Hepatocyte (in vitro differentiated cells): ENCODE measurements at regions not wholly inside any gene's neighbourhood (a gene's known extent, or its start where the extent isn't known, plus 50 kb on each side); places are given as distances from the start of the nearest gene placed in this dataset.

Source experiments
- DNase-seq: peaks from one replicate; pipeline ENCODE4 v3.0.0-alpha.2; 2016; ENCODE audit warnings: low spot score
- H2AFZ ChIP-seq: fragments of 200-600 bp; sonication (generic); 2 replicates; pipeline ENCODE4 v1.6.0; 2016; ENCODE audit warnings: antibody characterized with exemption, mild to moderate bottlenecking
- H3K27ac ChIP-seq: fragments of 200-600 bp; sonication (generic); 2 replicates; pipeline ENCODE4 v1.5.1; 2016; ENCODE audit warnings: mild to moderate bottlenecking
- H3K27me3 ChIP-seq: fragments of 200-600 bp; sonication (generic); 2 replicates; pipeline ENCODE4 v1.6.1; 2016
- H3K36me3 ChIP-seq: fragments of 200-600 bp; sonication (generic); replicated peaks from 2 replicates; pipeline ENCODE4 v1.5.1; 2016; ENCODE audit warnings: low read depth; ENCODE audit not compliant: insufficient read depth
- H3K4me1 ChIP-seq: fragments of 200-600 bp; sonication (generic); 2 replicates; pipeline ENCODE4 v1.5.1; 2016; ENCODE audit warnings: mild to moderate bottlenecking, moderate library complexity; ENCODE audit not compliant: insufficient read depth
- H3K4me2 ChIP-seq: fragments of 200-600 bp; sonication (generic); 2 replicates; pipeline ENCODE4 v1.6.0; 2016
- H3K4me3 ChIP-seq: fragments of 200-600 bp; sonication (generic); 2 replicates; pipeline ENCODE4 v1.5.1; 2016; ENCODE audit warnings: mild to moderate bottlenecking
- H3K79me2 ChIP-seq: fragments of 200-600 bp; sonication (generic); 2 replicates; pipeline ENCODE4 v1.6.0; 2017; ENCODE audit warnings: mild to moderate bottlenecking
- H3K9me2 ChIP-seq: fragments of 200-600 bp; sonication (generic); replicated peaks from 2 replicates; pipeline ENCODE4 v1.6.0; 2017; ENCODE audit warnings: mild to moderate bottlenecking; ENCODE audit not compliant: insufficient read depth
- H3K9me3 ChIP-seq: fragments of 200-600 bp; sonication (generic); 2 replicates; pipeline ENCODE4 v1.5.1; 2016; ENCODE audit warnings: low read depth, mild to moderate bottlenecking
- H4K20me1 ChIP-seq: fragments of 200-600 bp; sonication (generic); 2 replicates; pipeline ENCODE4 v1.6.0; 2016; ENCODE audit warnings: mild to moderate bottlenecking; ENCODE audit not compliant: insufficient read depth, poor library complexity, severe bottlenecking
- EZH2 ChIP-seq: fragments of 200-600 bp; sonication (generic); IDR thresholded peaks from 2 replicates; pipeline ENCODE4 v1.6.1; 2016; ENCODE audit warnings: antibody characterized with exemption, mild to moderate bottlenecking, borderline replicate concordance
- EZH2phosphoT487 ChIP-seq: fragments of 200-600 bp; sonication (generic); IDR thresholded peaks from one replicate; pipeline ENCODE4 v1.6.1; 2018; ENCODE audit warnings: antibody characterized with exemption, mild to moderate bottlenecking, low read depth, moderate library complexity; ENCODE audit not compliant: unreplicated experiment, severe bottlenecking
- WGBS: methylation state at CpG from one replicate; pipeline ENCODE4 v1.1.6; 2016; ENCODE audit warnings: low lambda C conversion rate; ENCODE audit errors: missing lambda C conversion rate; 5-methylcytosine and 5-hydroxymethylcytosine counted together
- TF ChIP-seq, protein P1 (sequence below): fragments of 200-600 bp; sonication (generic); IDR thresholded peaks from 2 replicates; pipeline ENCODE4 v1.5.1; 2016; ENCODE audit warnings: antibody characterized with exemption, mild to moderate bottlenecking; ENCODE audit not compliant: poor library complexity

GRCh38 chr11:32164836-32165235 lies 74.0 kb downstream of the RCN1 start:
- Histone ChIP-seq H3K27me3 (no peaks in the 10 kb centered on the region), H3K9me3 (no peaks in the 10 kb centered on the region), H4K20me1 (no peaks in the 10 kb centered on the region), H3K9me2 (no peaks in the 10 kb centered on the region), H3K4me2 (no peak overlapping the region), H3K27ac (no peak overlapping the region), H3K4me3 (no peak overlapping the region), H3K4me1 (no peaks in the 10 kb centered on the region), H3K79me2 (no peaks in the 10 kb centered on the region), H3K36me3 (no peaks in the 10 kb centered on the region), H2AFZ (no peak overlapping the region)
- WGBS, result 95% methylated on average over 3 of the region's 3 CpGs
- TF ChIP-seq EZH2phosphoT487 (no peak), EZH2 (no peak)
- TF ChIP-seq, protein P1, sequence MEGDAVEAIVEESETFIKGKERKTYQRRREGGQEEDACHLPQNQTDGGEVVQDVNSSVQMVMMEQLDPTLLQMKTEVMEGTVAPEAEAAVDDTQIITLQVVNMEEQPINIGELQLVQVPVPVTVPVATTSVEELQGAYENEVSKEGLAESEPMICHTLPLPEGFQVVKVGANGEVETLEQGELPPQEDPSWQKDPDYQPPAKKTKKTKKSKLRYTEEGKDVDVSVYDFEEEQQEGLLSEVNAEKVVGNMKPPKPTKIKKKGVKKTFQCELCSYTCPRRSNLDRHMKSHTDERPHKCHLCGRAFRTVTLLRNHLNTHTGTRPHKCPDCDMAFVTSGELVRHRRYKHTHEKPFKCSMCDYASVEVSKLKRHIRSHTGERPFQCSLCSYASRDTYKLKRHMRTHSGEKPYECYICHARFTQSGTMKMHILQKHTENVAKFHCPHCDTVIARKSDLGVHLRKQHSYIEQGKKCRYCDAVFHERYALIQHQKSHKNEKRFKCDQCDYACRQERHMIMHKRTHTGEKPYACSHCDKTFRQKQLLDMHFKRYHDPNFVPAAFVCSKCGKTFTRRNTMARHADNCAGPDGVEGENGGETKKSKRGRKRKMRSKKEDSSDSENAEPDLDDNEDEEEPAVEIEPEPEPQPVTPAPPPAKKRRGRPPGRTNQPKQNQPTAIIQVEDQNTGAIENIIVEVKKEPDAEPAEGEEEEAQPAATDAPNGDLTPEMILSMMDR, result no peak
- no peak for DNase-seq

GRCh38 chr11:32168924-32169323 lies 78.0 kb downstream of the RCN1 start:
- Histone ChIP-seq H3K4me3 (no peak overlapping the region), H2AFZ (no peak overlapping the region), H3K27me3 (peaks cover 8% of the 10 kb centered on the region), H3K9me2 (no peaks in the 10 kb centered on the region), H3K4me1 (no peaks in the 10 kb centered on the region), H3K79me2 (no peaks in the 10 kb centered on the region), H3K4me2 (no peak overlapping the region), H4K20me1 (no peaks in the 10 kb centered on the region), H3K36me3 (no peaks in the 10 kb centered on the region), H3K9me3 (no peaks in the 10 kb centered on the region), H3K27ac (no peak overlapping the region)
- no peak for DNase-seq
- no peak for TF ChIP-seq EZH2phosphoT487
- TF ChIP-seq EZH2, result no peak
- TF ChIP-seq, protein P1, result no peak
- 100% methylated on average over 2 of the region's 2 CpGs for WGBS

GRCh38 chr11:32171445-32171844 lies 80.6 kb downstream of the RCN1 start:
- Histone ChIP-seq H3K4me3 (no peak overlapping the region), H3K36me3 (no peaks in the 10 kb centered on the region), H2AFZ (no peak overlapping the region), H3K9me2 (no peaks in the 10 kb centered on the region), H3K4me1 (no peaks in the 10 kb centered on the region), H3K27ac (no peak overlapping the region), H3K27me3 (peaks cover 8% of the 10 kb centered on the region), H3K79me2 (no peaks in the 10 kb centered on the region), H3K4me2 (no peak overlapping the region), H4K20me1 (no peaks in the 10 kb centered on the region), H3K9me3 (no peaks in the 10 kb centered on the region)
- WGBS, result 93% methylated on average over 6 of the region's 6 CpGs
- TF ChIP-seq, protein P1, result no peak
- TF ChIP-seq EZH2, result no peak
- no peak for TF ChIP-seq EZH2phosphoT487
- no peak for DNase-seq
